Skeletal muscle satellite cell (primary cell): ENCODE measurements at regions not wholly inside any gene's neighbourhood (a gene's known extent, or its start where the extent isn't known, plus 50 kb on each side); places are given as distances from the start of the nearest gene placed in this dataset.

Experiments used
- H3K27me3 ChIP-seq: 2 replicates; pipeline ENCODE4 v1.7.0; 2013; ENCODE audit warnings: low read length; ENCODE audit not compliant: control insufficient read depth, insufficient read depth
- H3K36me3 ChIP-seq: 2 replicates; pipeline ENCODE4 v1.7.0; 2013; ENCODE audit warnings: mild to moderate bottlenecking, control low read depth, low read length; ENCODE audit not compliant: insufficient read depth
- H3K4me1 ChIP-seq: 2 replicates; pipeline ENCODE4 v1.7.0; 2013; ENCODE audit warnings: low read length; ENCODE audit not compliant: control insufficient read depth, insufficient read depth
- H3K4me2 ChIP-seq: 2 replicates; pipeline ENCODE4 v1.7.0; 2013; ENCODE audit warnings: mild to moderate bottlenecking, low read length
- H3K4me3 ChIP-seq: 2 replicates; pipeline ENCODE4 v1.7.0; 2013; ENCODE audit warnings: low read length
- H3K9ac ChIP-seq: 2 replicates; pipeline ENCODE4 v1.7.0; 2013; ENCODE audit warnings: mild to moderate bottlenecking, low read depth, low read length, moderate library complexity
- H3K9me3 ChIP-seq: replicated peaks from 2 replicates; pipeline ENCODE4 v1.7.0; 2013; ENCODE audit warnings: mild to moderate bottlenecking, control low read depth, low read length

DNA sequence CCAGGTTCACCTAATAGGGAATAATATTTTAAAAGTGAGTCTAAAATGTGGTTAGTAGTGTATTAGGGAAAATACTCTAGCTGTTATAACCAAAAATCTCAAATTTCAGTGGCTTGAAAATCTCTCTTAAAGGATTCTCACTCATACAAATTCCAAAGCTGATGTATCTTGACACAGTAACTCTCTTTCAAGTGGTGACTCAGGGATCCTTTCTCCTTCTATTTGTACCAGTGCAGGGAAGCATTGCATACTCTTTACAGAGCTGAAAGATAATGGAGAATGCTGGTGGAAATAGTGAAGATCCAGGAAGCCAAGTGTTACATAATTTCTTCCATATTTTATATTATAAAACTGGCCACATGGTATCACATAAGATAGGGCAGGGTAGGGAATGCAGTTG is 560.2 kb upstream of the CDH9 start:
- Histone ChIP-seq H3K36me3 (no peaks in the 10 kb centered on the region), H3K9ac (no peak overlapping the region), H3K4me2 (no peak overlapping the region), H3K4me1 (no peaks in the 10 kb centered on the region), H3K9me3 (peaks cover 10% of the 10 kb centered on the region), H3K4me3 (no peak overlapping the region), H3K27me3 (no peaks in the 10 kb centered on the region)

GRCh38 chr5:27594141-27594540 is 555.8 kb upstream of the CDH9 start:
- no peaks in the 10 kb centered on the region for H3K4me1 ChIP-seq
- H3K9ac ChIP-seq: no peak overlapping the region
- H3K4me2 ChIP-seq: no peak overlapping the region
- no peaks in the 10 kb centered on the region for H3K27me3 ChIP-seq
- no peak overlapping the region for H3K4me3 ChIP-seq
- H3K9me3 ChIP-seq: peaks cover 10% of the 10 kb centered on the region
- no peaks in the 10 kb centered on the region for H3K36me3 ChIP-seq

- Histone ChIP-seq H3K4me3 (no peak overlapping the region), H3K4me2 (no peak overlapping the region), H3K36me3 (no peaks in the 10 kb centered on the region), H3K4me1 (no peaks in the 10 kb centered on the region), H3K9ac (no peak overlapping the region), H3K27me3 (no peaks in the 10 kb centered on the region), H3K9me3 (peaks cover 9% of the 10 kb centered on the region)
These were observed 553.8 kb upstream of the CDH9 start for GRCh38 chr5:27592231-27592630.

DNA sequence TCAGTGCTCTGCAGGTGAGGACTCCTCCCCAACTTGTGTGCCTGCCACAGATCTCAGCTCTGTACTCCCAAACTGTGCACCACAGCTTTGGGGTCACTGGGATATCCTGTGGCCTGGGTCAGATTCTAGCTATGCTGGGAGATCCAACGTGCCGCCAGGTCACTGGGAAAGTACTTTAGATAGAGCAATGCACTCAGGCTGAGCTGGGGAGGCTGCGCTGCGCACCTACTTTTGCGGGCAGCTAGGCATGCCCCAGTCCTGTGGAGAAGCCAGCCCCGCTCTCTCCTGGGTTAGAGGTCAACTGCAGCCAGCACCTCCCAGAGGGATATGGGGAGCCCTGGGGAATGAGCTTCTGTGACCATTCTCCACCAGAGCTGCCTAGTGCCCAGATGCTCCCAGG is 552.1 kb upstream of the CDH9 start:
- H3K9ac ChIP-seq: no peak overlapping the region
- no peak overlapping the region for H3K4me3 ChIP-seq
- H3K36me3 ChIP-seq: no peaks in the 10 kb centered on the region
- no peak overlapping the region for H3K4me2 ChIP-seq
- H3K4me1 ChIP-seq: no peaks in the 10 kb centered on the region
- H3K9me3 ChIP-seq: peaks cover under 1% of the 10 kb centered on the region
- no peaks in the 10 kb centered on the region for H3K27me3 ChIP-seq

DNA sequence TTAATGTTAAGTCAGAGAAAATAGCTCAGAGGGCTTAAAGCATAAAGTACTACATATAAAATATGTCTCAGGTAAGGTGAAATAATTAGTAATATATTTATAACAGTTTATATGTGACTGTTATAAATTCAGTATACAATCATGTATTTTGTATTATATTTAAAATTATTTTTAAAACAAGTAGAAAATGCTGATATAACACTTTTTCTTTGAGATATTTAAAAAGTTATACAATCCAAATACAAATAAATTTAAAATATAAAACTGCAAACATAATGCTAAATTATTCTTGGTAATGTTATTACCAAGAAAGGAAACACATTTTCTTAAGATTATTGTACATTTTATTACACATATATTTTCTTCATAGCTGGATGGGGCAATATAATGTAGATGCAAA is 539.9 kb upstream of the CDH9 start:
- Histone ChIP-seq H3K9ac (no peak overlapping the region), H3K9me3 (peaks cover 4% of the 10 kb centered on the region), H3K4me1 (no peaks in the 10 kb centered on the region), H3K36me3 (no peaks in the 10 kb centered on the region), H3K4me3 (no peak overlapping the region), H3K4me2 (no peak overlapping the region), H3K27me3 (no peaks in the 10 kb centered on the region)

GRCh38 chr5:27571681-27572080 is 533.3 kb upstream of the CDH9 start:
- Histone ChIP-seq H3K9ac (no peak overlapping the region), H3K9me3 (no peaks in the 10 kb centered on the region), H3K4me2 (no peak overlapping the region), H3K27me3 (no peaks in the 10 kb centered on the region), H3K4me1 (no peaks in the 10 kb centered on the region), H3K36me3 (no peaks in the 10 kb centered on the region), H3K4me3 (no peak overlapping the region)

- H3K36me3 ChIP-seq: no peaks in the 10 kb centered on the region
- no peaks in the 10 kb centered on the region for H3K9me3 ChIP-seq
- no peaks in the 10 kb centered on the region for H3K27me3 ChIP-seq
- no peak overlapping the region for H3K9ac ChIP-seq
- H3K4me2 ChIP-seq: no peak overlapping the region
- no peaks in the 10 kb centered on the region for H3K4me1 ChIP-seq
- H3K4me3 ChIP-seq: no peak overlapping the region
These were observed 530.4 kb upstream of the CDH9 start for GRCh38 chr5:27568811-27569210.

GRCh38 chr5:27561408-27561807 is 523.0 kb upstream of the CDH9 start:
- Histone ChIP-seq H3K9ac (no peak overlapping the region), H3K36me3 (no peaks in the 10 kb centered on the region), H3K4me2 (no peak overlapping the region), H3K9me3 (no peaks in the 10 kb centered on the region), H3K4me3 (no peak overlapping the region), H3K4me1 (no peaks in the 10 kb centered on the region), H3K27me3 (no peaks in the 10 kb centered on the region)

DNA sequence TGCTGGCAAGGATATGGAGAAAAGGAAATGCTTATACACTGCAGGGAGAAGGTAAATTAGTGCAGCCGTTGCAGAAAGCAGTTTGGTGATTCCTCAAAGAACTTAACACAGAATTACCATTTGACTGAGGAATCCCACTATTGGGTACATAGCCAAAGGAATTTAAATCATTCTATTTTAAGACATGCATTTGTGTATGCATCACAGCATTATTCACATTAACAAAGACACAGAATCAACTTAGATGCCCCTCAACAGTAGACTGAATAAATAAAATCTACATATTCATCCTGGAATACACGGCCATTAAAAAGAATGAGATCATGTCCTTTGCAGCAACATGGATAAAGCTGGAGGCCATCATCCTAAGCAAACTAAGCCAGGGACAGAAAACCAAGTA is 510.1 kb upstream of the CDH9 start:
- Histone ChIP-seq H3K27me3 (no peaks in the 10 kb centered on the region), H3K4me1 (no peaks in the 10 kb centered on the region), H3K4me2 (no peak overlapping the region), H3K4me3 (no peak overlapping the region), H3K9me3 (peaks cover 11% of the 10 kb centered on the region), H3K9ac (no peak overlapping the region), H3K36me3 (no peaks in the 10 kb centered on the region)

DNA sequence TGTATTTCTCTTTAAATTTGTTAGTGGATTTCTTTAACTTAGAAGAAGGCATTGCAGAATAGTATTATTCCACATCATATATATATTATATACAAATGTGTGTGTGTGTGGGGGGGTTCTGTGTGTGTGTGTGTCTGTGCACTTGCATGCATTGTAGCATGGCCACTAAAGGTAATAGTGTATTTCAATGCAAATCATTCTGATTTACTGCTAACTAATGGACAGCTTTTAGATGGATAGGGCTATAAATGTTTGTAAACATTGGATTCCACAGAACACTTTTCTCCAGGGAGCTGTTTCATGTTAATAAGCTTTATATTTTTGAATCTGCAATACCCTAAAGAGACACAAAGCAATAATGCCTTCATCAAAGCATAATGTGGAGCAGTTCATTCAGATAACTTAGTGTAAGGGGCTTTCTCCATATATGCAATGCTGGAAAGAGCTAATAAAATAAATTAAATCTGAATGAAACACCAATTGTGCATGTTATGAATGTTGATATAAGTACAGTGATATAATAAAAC is 496.7 kb upstream of the CDH9 start:
- Histone ChIP-seq H3K4me1 (no peaks in the 10 kb centered on the region), H3K9me3 (peaks cover 9% of the 10 kb centered on the region), H3K4me3 (no peak overlapping the region), H3K4me2 (no peak overlapping the region), H3K9ac (no peak overlapping the region), H3K27me3 (no peaks in the 10 kb centered on the region), H3K36me3 (no peaks in the 10 kb centered on the region)

DNA sequence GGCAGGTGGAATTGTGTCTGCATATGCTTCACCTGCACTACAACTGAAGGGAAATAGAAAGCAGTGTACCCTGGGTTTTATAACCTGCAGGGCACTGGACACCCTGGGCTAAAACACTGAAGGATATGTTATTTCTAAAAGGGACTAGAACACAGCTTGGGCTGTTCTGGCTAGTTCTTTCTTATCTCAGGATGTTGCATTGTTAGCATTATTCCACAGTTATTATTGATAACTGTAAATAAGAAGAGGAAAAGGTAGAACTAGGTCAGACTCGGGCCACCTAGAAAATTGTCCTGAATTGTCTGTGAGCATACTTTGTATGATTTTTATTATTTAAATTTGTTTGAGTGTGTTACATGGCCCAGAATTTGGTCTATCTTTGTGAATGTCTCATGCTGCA is 493.9 kb upstream of the CDH9 start:
- Histone ChIP-seq H3K4me2 (no peak overlapping the region), H3K9me3 (peaks cover 9% of the 10 kb centered on the region), H3K36me3 (no peaks in the 10 kb centered on the region), H3K4me1 (no peaks in the 10 kb centered on the region), H3K4me3 (no peak overlapping the region), H3K27me3 (no peaks in the 10 kb centered on the region), H3K9ac (no peak overlapping the region)

- Histone ChIP-seq H3K9me3 (peaks cover 2% of the 10 kb centered on the region), H3K36me3 (no peaks in the 10 kb centered on the region), H3K9ac (no peak overlapping the region)
These were observed 486.1 kb upstream of the CDH9 start for GRCh38 chr5:27524515-27524914.

More at GRCh38 chr5:27524515-27524914, 486.1 kb upstream of the CDH9 start:
- H3K27me3 ChIP-seq: no peaks in the 10 kb centered on the region
- no peak overlapping the region for H3K4me3 ChIP-seq
- H3K4me2 ChIP-seq: no peak overlapping the region
- H3K4me1 ChIP-seq: no peaks in the 10 kb centered on the region
